HFFc6 (cell line): ENCODE measurements at regions not wholly inside any gene's neighbourhood (a gene's known extent, or its start where the extent isn't known, plus 50 kb on each side); places are given as distances from the start of the nearest gene placed in this dataset.
A peak's percentile ranks its signal among the peaks of the same experiment; 100 is the strongest.

Experiments used
- DNase-seq: peaks from one replicate; pipeline ENCODE4 v3.0.0-alpha.2; 2018
- H3K27ac Mint-ChIP-seq: 2 replicates; pipeline ENCODE4 v1.8.0; 2020; ENCODE audit warnings: mild to moderate bottlenecking, mixed read lengths
- H3K27me3 Mint-ChIP-seq: 2 replicates; pipeline ENCODE4 v1.8.0; 2021; ENCODE audit warnings: mild to moderate bottlenecking, moderate library complexity, mixed read lengths; ENCODE audit not compliant: insufficient read depth
- H3K36me3 Mint-ChIP-seq: 2 replicates; pipeline ENCODE4 v1.8.0; 2021; ENCODE audit warnings: low read depth, mixed read lengths
- H3K4me1 Mint-ChIP-seq: 2 replicates; pipeline ENCODE4 v1.8.0; 2020; ENCODE audit warnings: low read depth, mixed read lengths
- H3K4me3 Mint-ChIP-seq: 2 replicates; pipeline ENCODE4 v1.8.0; 2020; ENCODE audit warnings: mild to moderate bottlenecking, moderate library complexity, mixed read lengths
- H3K9me3 Mint-ChIP-seq: 2 replicates; pipeline ENCODE4 v1.8.0; 2020; ENCODE audit warnings: mild to moderate bottlenecking, mixed read lengths
- TF ChIP-seq, protein P1 (sequence below): fragments of 200-600 bp; sonication (generic); IDR thresholded peaks from 2 replicates; pipeline ENCODE4 v1.5.0; 2021; ENCODE audit warnings: antibody characterized with exemption, mild to moderate bottlenecking

DNA sequence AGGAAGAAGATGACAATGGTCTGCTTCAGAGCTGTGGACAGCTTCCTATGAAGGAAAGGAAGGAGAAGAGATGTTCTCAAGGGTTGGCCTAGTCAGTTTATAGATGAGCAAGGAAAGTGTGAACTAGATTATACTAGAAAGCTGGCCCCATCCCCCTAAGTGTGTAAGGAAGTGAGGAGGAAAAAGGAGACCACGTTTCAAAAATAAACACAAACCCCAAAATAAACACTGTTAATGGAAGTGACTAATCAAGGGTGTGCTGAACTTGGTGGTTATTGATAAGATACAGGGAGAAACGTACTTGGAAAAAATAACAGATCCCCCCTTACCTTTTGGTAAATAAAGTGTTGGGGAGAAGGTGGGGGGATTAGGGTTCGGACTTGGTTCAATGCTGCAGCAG, 267.1 kb downstream of the SOX9 start:
- no peak for DNase-seq
- Mint-ChIP-seq H3K27ac (peak overlapping the region; percentile 86), H3K36me3 (no peaks in the 10 kb centered on the region), H3K4me1 (peaks cover 72% of the 10 kb centered on the region), H3K4me3 (peak overlapping the region; percentile 54), H3K9me3 (no peaks in the 10 kb centered on the region), H3K27me3 (no peaks in the 10 kb centered on the region)
- TF ChIP-seq, protein P1, sequence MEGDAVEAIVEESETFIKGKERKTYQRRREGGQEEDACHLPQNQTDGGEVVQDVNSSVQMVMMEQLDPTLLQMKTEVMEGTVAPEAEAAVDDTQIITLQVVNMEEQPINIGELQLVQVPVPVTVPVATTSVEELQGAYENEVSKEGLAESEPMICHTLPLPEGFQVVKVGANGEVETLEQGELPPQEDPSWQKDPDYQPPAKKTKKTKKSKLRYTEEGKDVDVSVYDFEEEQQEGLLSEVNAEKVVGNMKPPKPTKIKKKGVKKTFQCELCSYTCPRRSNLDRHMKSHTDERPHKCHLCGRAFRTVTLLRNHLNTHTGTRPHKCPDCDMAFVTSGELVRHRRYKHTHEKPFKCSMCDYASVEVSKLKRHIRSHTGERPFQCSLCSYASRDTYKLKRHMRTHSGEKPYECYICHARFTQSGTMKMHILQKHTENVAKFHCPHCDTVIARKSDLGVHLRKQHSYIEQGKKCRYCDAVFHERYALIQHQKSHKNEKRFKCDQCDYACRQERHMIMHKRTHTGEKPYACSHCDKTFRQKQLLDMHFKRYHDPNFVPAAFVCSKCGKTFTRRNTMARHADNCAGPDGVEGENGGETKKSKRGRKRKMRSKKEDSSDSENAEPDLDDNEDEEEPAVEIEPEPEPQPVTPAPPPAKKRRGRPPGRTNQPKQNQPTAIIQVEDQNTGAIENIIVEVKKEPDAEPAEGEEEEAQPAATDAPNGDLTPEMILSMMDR, result no peak

DNA sequence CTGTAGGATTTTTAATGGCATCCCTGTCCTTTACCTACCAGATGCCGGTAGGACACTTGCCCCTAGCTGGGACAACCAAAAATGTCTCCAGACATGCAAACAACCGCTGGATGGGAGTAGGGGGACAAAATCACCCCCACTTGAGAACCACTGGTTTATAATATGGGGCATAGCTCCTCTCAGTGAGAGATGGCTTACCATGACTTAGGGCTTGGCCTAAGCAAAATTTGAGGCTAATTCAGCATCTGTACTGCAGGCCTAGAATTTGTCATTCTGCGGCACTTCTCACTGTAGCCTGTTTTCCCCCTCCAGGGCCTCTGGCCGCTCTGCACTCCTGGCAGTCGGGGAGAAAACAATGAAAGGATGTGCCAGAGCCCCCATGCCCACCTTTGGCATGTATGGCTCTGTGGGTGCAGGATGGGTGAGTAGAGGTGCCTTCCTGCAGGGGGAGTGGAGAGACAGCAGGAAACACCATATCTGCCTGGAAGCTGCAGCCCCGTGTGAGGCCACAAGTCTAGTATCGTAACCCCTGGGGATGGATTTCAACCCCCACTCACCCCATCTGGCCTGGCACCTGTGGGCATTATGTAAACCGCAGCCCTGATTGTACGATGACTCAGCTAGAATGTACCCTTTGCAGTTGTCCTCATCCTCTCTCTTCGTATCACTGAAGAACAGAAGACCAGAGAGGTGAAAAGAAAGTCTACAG, 268.1 kb downstream of the SOX9 start:
- peak; percentile 15 for DNase-seq
- Mint-ChIP-seq H3K4me3 (no peak overlapping the region), H3K27me3 (no peaks in the 10 kb centered on the region), H3K9me3 (no peaks in the 10 kb centered on the region), H3K4me1 (peaks cover 82% of the 10 kb centered on the region), H3K36me3 (no peaks in the 10 kb centered on the region), H3K27ac (peak overlapping the region; percentile 60)
- TF ChIP-seq, protein P1, result peak; percentile 59

DNA sequence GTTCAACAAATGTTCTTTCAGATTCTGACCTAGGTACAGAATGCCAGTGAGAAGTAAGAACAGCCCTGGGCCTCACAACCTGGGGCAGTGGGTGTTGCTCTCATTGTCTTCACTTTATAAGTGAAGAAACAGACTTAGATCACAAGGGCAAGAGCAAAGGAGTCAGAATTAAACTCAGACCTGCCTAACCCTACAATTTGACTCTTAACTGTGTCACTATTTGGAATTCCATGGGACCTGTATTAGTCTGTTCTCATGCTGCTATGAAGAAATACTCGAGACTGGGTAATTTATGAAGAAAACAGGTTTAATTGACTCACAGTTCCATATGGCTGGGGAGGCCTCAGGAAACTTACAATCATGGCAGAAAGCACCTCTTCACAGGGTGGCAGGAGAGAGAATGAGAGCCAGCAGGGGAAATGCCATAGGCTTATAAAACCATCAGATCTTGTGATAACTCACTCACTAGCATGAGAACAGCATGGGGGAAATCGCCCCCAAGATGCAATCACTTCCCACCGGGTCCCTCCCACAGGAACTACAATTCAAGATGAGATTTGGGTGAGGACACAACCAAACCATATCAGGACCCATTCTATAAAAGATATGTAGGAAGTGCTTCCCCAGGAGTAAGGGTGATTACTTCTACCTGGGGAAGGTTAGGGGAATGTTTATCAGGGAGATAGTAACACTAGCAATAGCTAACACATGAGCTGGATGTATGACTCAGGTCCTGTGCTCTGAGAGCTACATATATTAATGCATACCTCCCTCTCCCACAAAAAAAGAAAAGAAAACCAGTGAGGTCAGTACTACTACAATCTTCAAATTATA, 270.1 kb downstream of the SOX9 start:
- peak overlapping the region; percentile 95 for H3K27ac Mint-ChIP-seq
- TF ChIP-seq, protein P1, result no peak
- no peaks in the 10 kb centered on the region for H3K9me3 Mint-ChIP-seq
- H3K36me3 Mint-ChIP-seq, result 0 out of 2 replicates have a peak, but pooled peaks cover 7% of the 10 kb centered on the region
- H3K4me3 Mint-ChIP-seq, result peak overlapping the region; percentile 22
- H3K4me1 Mint-ChIP-seq, result peaks cover 90% of the 10 kb centered on the region
- DNase-seq, result peak; percentile 81
- H3K27me3 Mint-ChIP-seq, result no peaks in the 10 kb centered on the region

DNA sequence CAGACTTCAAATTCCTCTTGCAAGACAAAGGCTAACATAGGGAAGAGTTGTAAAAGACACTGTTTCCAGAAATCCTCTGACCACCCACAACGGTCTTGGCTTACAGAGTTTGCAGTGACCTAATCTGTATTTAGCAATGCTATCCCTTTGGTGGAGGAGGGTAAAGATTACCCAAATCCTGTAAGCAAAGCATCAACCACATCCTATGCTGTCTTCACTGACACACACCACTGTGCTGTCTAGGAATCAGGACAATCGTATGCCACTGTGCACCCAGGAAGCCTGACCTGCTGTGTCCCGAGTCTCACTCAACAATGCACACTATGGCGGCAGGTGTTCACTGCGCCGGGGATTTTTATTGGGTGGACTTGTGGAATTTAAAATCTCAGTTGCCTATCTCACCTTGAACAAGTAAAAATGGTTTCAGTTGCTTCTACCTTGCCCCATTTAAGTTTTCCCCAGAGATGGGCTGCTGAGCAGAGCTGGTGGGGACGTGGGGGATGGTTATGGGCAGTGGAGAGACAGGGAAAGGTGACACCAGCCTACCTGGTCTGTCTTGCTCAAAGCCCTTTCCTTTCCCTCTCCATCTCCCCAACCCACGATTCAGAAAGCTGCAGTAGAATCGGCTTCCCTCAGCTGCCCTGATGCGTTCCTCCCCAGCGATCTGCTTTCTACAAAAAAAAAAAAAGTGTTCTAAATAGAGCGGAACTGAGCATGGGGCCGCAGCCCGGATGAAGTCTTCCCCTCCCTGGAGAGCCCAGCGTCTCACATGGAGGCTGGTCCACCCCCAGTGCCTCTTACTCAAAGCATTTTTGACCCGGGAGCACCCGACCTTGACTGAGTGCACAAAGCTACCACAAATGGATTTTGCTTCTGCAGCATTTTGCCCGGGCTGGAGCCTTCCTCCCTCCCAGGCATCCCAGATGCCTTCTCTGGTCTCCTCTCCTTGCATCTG, 271.5 kb downstream of the SOX9 start:
- Mint-ChIP-seq H3K27me3 (no peaks in the 10 kb centered on the region), H3K4me1 (peaks cover 86% of the 10 kb centered on the region), H3K36me3 (0 out of 2 replicates have a peak, but pooled peaks cover 7% of the 10 kb centered on the region), H3K27ac (peak overlapping the region; percentile 95), H3K9me3 (no peaks in the 10 kb centered on the region), H3K4me3 (peak overlapping the region; percentile 22; the same call in 1 of the 2 replicates)
- peak; percentile 78 for DNase-seq
- TF ChIP-seq, protein P1, result no peak

DNA sequence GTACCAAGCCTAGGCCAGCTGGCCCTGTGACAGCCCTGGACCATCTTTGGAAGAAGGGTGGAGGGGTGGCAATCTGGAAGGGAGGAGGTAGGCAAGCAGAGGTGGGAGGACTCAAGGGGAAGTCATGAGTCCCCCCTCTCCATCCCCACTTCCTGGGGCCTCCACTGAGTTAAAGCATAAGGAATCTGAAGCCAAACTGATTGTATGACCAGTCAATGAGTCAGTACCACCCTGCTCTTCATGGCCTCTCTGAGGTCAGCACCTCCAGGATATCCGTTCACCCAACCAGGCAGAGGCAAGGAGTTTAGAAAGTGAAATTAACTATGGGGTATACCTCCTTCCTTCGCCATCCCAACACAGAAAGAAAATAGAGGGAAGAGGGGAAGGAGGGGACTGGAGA, 272.7 kb downstream of the SOX9 start:
- H3K27me3 Mint-ChIP-seq, result no peaks in the 10 kb centered on the region
- peak; percentile 73 for DNase-seq
- TF ChIP-seq, protein P1, result no peak
- H3K27ac Mint-ChIP-seq, result peak overlapping the region; percentile 95
- 0 out of 2 replicates have a peak, but pooled peaks cover 7% of the 10 kb centered on the region for H3K36me3 Mint-ChIP-seq
- H3K4me3 Mint-ChIP-seq, result peak overlapping the region; percentile 71
- H3K9me3 Mint-ChIP-seq, result no peaks in the 10 kb centered on the region
- peaks cover 84% of the 10 kb centered on the region for H3K4me1 Mint-ChIP-seq
